OCI-LY1 (cell line): ENCODE measurements at regions not wholly inside any gene's neighbourhood (a gene's known extent, or its start where the extent isn't known, plus 50 kb on each side); places are given as distances from the start of the nearest gene placed in this dataset.

ENCODE experiments used
- EZH2 ChIP-seq: fragments of 200-600 bp; sonication (generic), shearing (Covaris generic); IDR thresholded peaks from 2 replicates; pipeline ENCODE4 v1.8.0; 2017; ENCODE audit warnings: borderline replicate concordance, mixed run types, mild to moderate bottlenecking, antibody characterized with exemption, low read length, moderate library complexity, mixed read lengths
- TF ChIP-seq, protein P1 (sequence below): fragments of 200-600 bp; sonication (generic), shearing (Covaris generic); IDR thresholded peaks from 2 replicates; pipeline ENCODE4 v1.5.1; 2017; ENCODE audit warnings: mild to moderate bottlenecking, antibody characterized with exemption, low read length, moderate library complexity, mixed read lengths

DNA sequence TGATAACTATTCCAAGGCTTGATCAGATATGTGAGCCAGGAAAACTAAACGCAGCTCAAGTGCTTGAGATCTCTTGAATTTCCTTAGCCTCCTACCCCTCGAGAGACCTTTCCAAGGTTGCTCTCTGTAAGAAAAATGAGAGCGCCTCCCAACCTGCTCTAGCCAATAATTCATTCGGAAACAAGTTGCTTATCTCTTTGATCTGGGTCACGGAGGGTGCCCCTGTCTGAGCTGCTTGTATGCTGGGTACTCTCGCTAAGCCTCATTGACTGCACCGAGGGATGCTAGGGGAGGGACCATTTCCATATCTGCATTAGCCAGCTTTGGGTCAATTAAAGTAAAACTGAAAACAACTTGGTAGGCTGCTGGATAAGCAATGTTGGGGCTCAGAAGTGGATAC, 70.1 kb upstream of the SHISA6 start:
- TF ChIP-seq, protein P1, sequence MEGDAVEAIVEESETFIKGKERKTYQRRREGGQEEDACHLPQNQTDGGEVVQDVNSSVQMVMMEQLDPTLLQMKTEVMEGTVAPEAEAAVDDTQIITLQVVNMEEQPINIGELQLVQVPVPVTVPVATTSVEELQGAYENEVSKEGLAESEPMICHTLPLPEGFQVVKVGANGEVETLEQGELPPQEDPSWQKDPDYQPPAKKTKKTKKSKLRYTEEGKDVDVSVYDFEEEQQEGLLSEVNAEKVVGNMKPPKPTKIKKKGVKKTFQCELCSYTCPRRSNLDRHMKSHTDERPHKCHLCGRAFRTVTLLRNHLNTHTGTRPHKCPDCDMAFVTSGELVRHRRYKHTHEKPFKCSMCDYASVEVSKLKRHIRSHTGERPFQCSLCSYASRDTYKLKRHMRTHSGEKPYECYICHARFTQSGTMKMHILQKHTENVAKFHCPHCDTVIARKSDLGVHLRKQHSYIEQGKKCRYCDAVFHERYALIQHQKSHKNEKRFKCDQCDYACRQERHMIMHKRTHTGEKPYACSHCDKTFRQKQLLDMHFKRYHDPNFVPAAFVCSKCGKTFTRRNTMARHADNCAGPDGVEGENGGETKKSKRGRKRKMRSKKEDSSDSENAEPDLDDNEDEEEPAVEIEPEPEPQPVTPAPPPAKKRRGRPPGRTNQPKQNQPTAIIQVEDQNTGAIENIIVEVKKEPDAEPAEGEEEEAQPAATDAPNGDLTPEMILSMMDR = no peak
- no peak for TF ChIP-seq EZH2
